Epithelial cell of proximal tubule (primary cell): ENCODE measurements at regions not wholly inside any gene's neighbourhood (a gene's known extent, or its start where the extent isn't known, plus 50 kb on each side); places are given as distances from the start of the nearest gene placed in this dataset.

Experiments
- DNase-seq: peaks from one replicate; pipeline ENCODE4 v3.0.0-alpha.2; 2011; ENCODE audit warnings: low read depth
- H3K4me3 ChIP-seq: 2 replicates; pipeline ENCODE4 v1.5.1; 2011; ENCODE audit warnings: low read depth, mild to moderate bottlenecking, low read length
- CTCF ChIP-seq: conservative IDR thresholded peaks from 2 replicates; pipeline ENCODE4 v1.5.1; 2012; ENCODE audit warnings: low read depth, mild to moderate bottlenecking, low read length

- no peak for DNase-seq
- no peak overlapping the region for H3K4me3 ChIP-seq
- no peak for TF ChIP-seq CTCF
Observed at GRCh38 chr6:132058975-132059374, 107.8 kb upstream of the CCN2 start.

- no peak overlapping the region for H3K4me3 ChIP-seq
- DNase-seq, result no peak
- TF ChIP-seq CTCF, result no peak
Observed at GRCh38 chr6:132054525-132054924, 103.4 kb upstream of the CCN2 start.

DNA sequence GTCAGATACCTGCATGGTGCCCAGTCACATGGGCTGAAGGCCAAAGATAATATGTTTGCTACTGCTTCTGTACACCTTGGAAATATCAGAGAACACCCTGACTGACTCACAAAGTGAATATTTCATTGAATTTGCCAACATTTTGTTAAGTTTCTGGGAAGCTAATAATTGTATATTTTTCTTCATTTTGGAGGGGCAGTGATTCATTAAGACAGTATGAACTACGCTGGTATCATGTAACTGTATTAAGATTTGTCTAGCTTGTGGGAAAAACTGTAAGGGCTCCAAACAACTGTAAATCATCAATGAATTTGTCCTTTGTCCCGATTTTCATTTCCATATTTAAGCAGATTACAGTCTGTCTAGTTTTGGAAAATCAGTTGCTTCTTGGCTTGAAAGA lies 102.3 kb upstream of the CCN2 start:
- no peak for DNase-seq
- TF ChIP-seq CTCF, result no peak
- no peak overlapping the region for H3K4me3 ChIP-seq

- TF ChIP-seq CTCF, result no peak
- H3K4me3 ChIP-seq, result no peak overlapping the region
- no peak for DNase-seq
Observed at GRCh38 chr6:132052096-132052495, 100.9 kb upstream of the CCN2 start.

GRCh38 chr6:132045877-132046276 lies 94.7 kb upstream of the CCN2 start:
- TF ChIP-seq CTCF, result no peak
- no peak for DNase-seq
- H3K4me3 ChIP-seq, result no peak overlapping the region

DNA sequence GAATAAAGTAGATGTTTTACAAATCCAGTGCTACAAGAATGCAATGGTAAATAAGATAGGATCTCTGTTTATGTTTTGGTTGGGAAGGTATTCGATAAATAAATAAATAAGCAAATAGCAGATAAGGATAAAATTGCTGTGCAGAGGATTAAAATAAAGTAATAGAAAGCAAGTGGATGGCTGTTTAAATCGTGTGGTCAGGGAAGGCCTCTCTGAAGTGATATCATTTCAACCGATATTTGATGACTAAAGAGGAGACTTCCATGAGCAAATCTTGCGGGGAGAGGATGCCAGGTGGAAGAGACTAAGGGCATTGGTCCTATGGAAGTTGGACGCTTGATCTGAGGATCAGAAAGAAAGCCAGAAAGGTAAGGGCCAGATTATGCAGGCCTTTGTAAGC lies 92.0 kb upstream of the CCN2 start:
- H3K4me3 ChIP-seq, result no peak overlapping the region
- no peak for DNase-seq
- no peak for TF ChIP-seq CTCF

- no peak for TF ChIP-seq CTCF
- no peak overlapping the region for H3K4me3 ChIP-seq
- DNase-seq, result no peak
Observed at GRCh38 chr6:132041706-132042105, 90.5 kb upstream of the CCN2 start.
